Brain microvascular endothelial cell (primary cell): ENCODE measurements at regions not wholly inside any gene's neighbourhood (a gene's known extent, or its start where the extent isn't known, plus 50 kb on each side); places are given as distances from the start of the nearest gene placed in this dataset.
"Not testable (repeated sequence)": the region's sequence is repeated elsewhere in the genome, so short reads cannot be mapped to it uniquely, and the experiment has no call there.

ENCODE experiments used
- DNase-seq: peaks from one replicate; pipeline ENCODE4 v3.0.0-alpha.2; 2020
- H3K27ac ChIP-seq: fragments of 250-450 bp; sonication (Bioruptor Pico); 2 replicates; pipeline ENCODE4 v1.5.1; 2020; ENCODE audit warnings: mild to moderate bottlenecking, moderate library complexity
- H3K27me3 ChIP-seq: fragments of 250-450 bp; sonication (Bioruptor Pico); replicated peaks from 2 replicates; pipeline ENCODE4 v1.5.1; 2020; ENCODE audit warnings: mild to moderate bottlenecking
- H3K36me3 ChIP-seq: fragments of 250-450 bp; sonication (Bioruptor Pico); replicated peaks from 2 replicates; pipeline ENCODE4 v1.5.1; 2020; ENCODE audit warnings: mild to moderate bottlenecking
- H3K4me3 ChIP-seq: 2 replicates; pipeline ENCODE4 v1.5.1; 2011; ENCODE audit warnings: low read depth, mild to moderate bottlenecking, control low read depth, low read length, moderate library complexity
- CTCF ChIP-seq: IDR thresholded peaks from 2 replicates; pipeline ENCODE4 v1.5.1; 2011; ENCODE audit warnings: low read depth, mild to moderate bottlenecking, moderate library complexity, low read length, control low read depth, inconsistent platforms; ENCODE audit errors: missing control alignments
- in situ Hi-C: cut with HindIII; loops from 2 replicates; pipeline ENCODE4 v1.10.0; 2017; ENCODE audit warnings: low sequenced_read_pairs, low pct_ligation_motif_present

- no peak overlapping the region for H3K27ac ChIP-seq
- in situ Hi-C loops: no loop called here
- H3K27me3 ChIP-seq: no peaks in the 10 kb centered on the region
- DNase-seq: no peak
- no peak for TF ChIP-seq CTCF
- H3K36me3 ChIP-seq: no peaks in the 10 kb centered on the region
- H3K4me3 ChIP-seq: no peak overlapping the region
Measured at GRCh38 chr5:120164037-120164436, 300.1 kb upstream of the PRR16 start.

GRCh38 chr5:120164986-120165385, 299.1 kb upstream of the PRR16 start:
- Histone ChIP-seq H3K27ac (no peak overlapping the region), H3K4me3 (no peak overlapping the region), H3K27me3 (no peaks in the 10 kb centered on the region), H3K36me3 (no peaks in the 10 kb centered on the region)
- no peak for DNase-seq
- in situ Hi-C loops: no loop called here
- TF ChIP-seq CTCF: no peak

- H3K36me3 ChIP-seq: no peaks in the 10 kb centered on the region
- TF ChIP-seq CTCF: no peak
- in situ Hi-C loops: no loop called here
- H3K4me3 ChIP-seq: no peak overlapping the region
- no peaks in the 10 kb centered on the region for H3K27me3 ChIP-seq
- H3K27ac ChIP-seq: no peak overlapping the region
- no peak for DNase-seq
Measured at GRCh38 chr5:120173125-120173524, 291.0 kb upstream of the PRR16 start.

GRCh38 chr5:120174089-120174488, 290.0 kb upstream of the PRR16 start:
- no peak for DNase-seq

GRCh38 chr5:120181238-120181637, 282.9 kb upstream of the PRR16 start:
- H3K27me3 ChIP-seq, DNase-seq, H3K4me3 ChIP-seq, in situ Hi-C loops, H3K27ac ChIP-seq, H3K36me3 ChIP-seq: not testable (repeated sequence)

More at GRCh38 chr5:120174089-120174488, 290.0 kb upstream of the PRR16 start:
- in situ Hi-C loops: no loop called here
- Histone ChIP-seq H3K36me3 (no peaks in the 10 kb centered on the region), H3K27me3 (no peaks in the 10 kb centered on the region), H3K27ac (no peak overlapping the region), H3K4me3 (no peak overlapping the region)
- no peak for TF ChIP-seq CTCF

GRCh38 chr5:120194650-120195049, 269.4 kb upstream of the PRR16 start:
- H3K4me3 ChIP-seq, in situ Hi-C loops, H3K36me3 ChIP-seq, H3K27me3 ChIP-seq, DNase-seq, H3K27ac ChIP-seq: not testable (repeated sequence)

GRCh38 chr5:120199559-120199958, 264.5 kb upstream of the PRR16 start:
- in situ Hi-C loops: no loop called here
- Histone ChIP-seq H3K27me3 (no peaks in the 10 kb centered on the region), H3K27ac (no peak overlapping the region), H3K4me3 (no peak overlapping the region), H3K36me3 (no peaks in the 10 kb centered on the region)
- DNase-seq: no peak
- no peak for TF ChIP-seq CTCF
